ENCODE measurements at regions not wholly inside any gene's neighbourhood (a gene's known extent, or its start where the extent isn't known, plus 50 kb on each side); places are given as distances from the start of the nearest gene placed in this dataset.

- no peak for DNase-seq (ENCODE audit: low read depth in 2 of 2)
Observed at GRCh38 chr2:239520811-239521517, 120.1 kb upstream of the HDAC4 start.

- no peak for DNase-seq (ENCODE audit: low read depth in 2 of 2)
Observed at GRCh38 chr2:239519921-239520585, 119.2 kb upstream of the HDAC4 start.

GRCh38 chr2:239519089-239519920 is 118.5 kb upstream of the HDAC4 start:
- DNase-seq (ENCODE audit: low read depth in 2 of 2), result no peak

GRCh38 chr2:239518286-239519088 is 117.7 kb upstream of the HDAC4 start:
- DNase-seq (ENCODE audit: low read depth in 2 of 2), result no peak

GRCh38 chr2:239517686-239518085 is 116.9 kb upstream of the HDAC4 start:
- DNase-seq (ENCODE audit: low read depth in 2 of 2), result no peak

- DNase-seq (ENCODE audit: low read depth in 2 of 2), result no peak
Observed at GRCh38 chr2:239516954-239517305, 116.1 kb upstream of the HDAC4 start.

- no peak for DNase-seq (ENCODE audit: low read depth in 2 of 2)
Observed at GRCh38 chr2:239516286-239516953, 115.6 kb upstream of the HDAC4 start.

GRCh38 chr2:239514754-239515530 is 114.1 kb upstream of the HDAC4 start:
- no peak for DNase-seq (ENCODE audit: low read depth in 2 of 2)

GRCh38 chr2:239512054-239512453 is 111.2 kb upstream of the HDAC4 start:
- DNase-seq (ENCODE audit: low read depth in 2 of 2), result no peak

- DNase-seq (ENCODE audit: low read depth in 2 of 2), result no peak
Observed at GRCh38 chr2:239509373-239510143, 108.7 kb upstream of the HDAC4 start.

GRCh38 chr2:239508261-239508660 is 107.4 kb upstream of the HDAC4 start:
- no peak for DNase-seq (ENCODE audit: low read depth in 2 of 2)

- no peak for DNase-seq (ENCODE audit: low read depth in 2 of 2)
Observed at GRCh38 chr2:239507576-239508258, 106.9 kb upstream of the HDAC4 start.

GRCh38 chr2:239506961-239507360 is 106.1 kb upstream of the HDAC4 start:
- no peak for DNase-seq (ENCODE audit: low read depth in 2 of 2)

- no peak for DNase-seq (ENCODE audit: low read depth in 2 of 2)
Observed at GRCh38 chr2:239506101-239506857, 105.5 kb upstream of the HDAC4 start.

- DNase-seq (ENCODE audit: low read depth in 2 of 2), result no peak
Observed at GRCh38 chr2:239504643-239505235, 103.9 kb upstream of the HDAC4 start.

GRCh38 chr2:239502430-239503186 is 101.8 kb upstream of the HDAC4 start:
- DNase-seq (ENCODE audit: low read depth in 2 of 2), result no peak
